ENCODE measurements at regions not wholly inside any gene's neighbourhood (a gene's known extent, or its start where the extent isn't known, plus 50 kb on each side); places are given as distances from the start of the nearest gene placed in this dataset.

DNA sequence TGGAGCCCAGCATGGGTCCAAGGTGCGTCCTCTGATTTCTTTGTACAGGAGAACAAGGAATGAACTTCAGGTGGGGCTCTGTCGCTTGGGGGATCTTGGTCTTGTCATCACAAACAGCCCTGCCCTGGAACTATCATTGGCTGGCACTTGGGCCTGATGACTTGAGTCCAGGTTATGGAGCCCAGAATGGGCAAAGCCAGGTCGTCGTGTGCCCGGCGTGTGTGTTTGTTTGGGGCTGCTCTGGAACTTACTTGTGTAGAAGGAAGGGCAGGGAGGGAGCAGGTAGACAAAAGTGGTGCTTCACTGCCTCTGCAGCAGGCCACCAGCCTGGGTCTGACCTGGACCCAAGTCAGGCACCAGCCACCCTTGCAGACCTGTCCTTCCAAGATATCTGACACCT is 306.3 kb upstream of the HS6ST1 start:
- Histone ChIP-seq H3K27me3 (ENCODE audit: insufficient read depth, low read length) (no peaks in the 10 kb centered on the region), H3K4me1 (ENCODE audit: insufficient read depth, low read length) (peaks cover 16% of the 10 kb centered on the region), H3K9me3 (ENCODE audit: low read depth, low read length) (no peaks in the 10 kb centered on the region), H3K4me3 (ENCODE audit: low read length) (no peak overlapping the region)

DNA sequence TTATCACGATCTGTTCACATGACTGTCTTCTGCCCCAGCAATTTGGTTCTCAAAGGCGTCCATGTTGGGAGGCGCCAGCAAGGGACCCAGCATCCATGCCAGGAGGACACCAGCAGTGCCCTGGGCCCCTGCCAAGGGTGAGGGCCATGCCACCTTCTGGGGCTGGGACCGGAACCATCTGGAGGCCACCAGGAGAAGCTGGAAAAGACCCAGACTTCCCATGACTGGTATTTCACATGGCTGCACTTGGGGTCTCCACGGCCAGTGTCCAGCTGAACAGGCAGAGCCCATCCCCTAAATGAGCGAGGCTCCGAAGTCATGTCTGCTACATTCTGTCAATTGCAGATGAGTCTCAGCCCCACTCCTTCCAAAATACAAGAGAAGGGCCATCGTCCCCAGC is 306.8 kb upstream of the HS6ST1 start:
- peaks cover 16% of the 10 kb centered on the region for H3K4me1 ChIP-seq (ENCODE audit: insufficient read depth, low read length)
- no peak overlapping the region for H3K4me3 ChIP-seq (ENCODE audit: low read length)
- H3K27me3 ChIP-seq (ENCODE audit: insufficient read depth, low read length) = no peaks in the 10 kb centered on the region
- no peaks in the 10 kb centered on the region for H3K9me3 ChIP-seq (ENCODE audit: low read depth, low read length)

DNA sequence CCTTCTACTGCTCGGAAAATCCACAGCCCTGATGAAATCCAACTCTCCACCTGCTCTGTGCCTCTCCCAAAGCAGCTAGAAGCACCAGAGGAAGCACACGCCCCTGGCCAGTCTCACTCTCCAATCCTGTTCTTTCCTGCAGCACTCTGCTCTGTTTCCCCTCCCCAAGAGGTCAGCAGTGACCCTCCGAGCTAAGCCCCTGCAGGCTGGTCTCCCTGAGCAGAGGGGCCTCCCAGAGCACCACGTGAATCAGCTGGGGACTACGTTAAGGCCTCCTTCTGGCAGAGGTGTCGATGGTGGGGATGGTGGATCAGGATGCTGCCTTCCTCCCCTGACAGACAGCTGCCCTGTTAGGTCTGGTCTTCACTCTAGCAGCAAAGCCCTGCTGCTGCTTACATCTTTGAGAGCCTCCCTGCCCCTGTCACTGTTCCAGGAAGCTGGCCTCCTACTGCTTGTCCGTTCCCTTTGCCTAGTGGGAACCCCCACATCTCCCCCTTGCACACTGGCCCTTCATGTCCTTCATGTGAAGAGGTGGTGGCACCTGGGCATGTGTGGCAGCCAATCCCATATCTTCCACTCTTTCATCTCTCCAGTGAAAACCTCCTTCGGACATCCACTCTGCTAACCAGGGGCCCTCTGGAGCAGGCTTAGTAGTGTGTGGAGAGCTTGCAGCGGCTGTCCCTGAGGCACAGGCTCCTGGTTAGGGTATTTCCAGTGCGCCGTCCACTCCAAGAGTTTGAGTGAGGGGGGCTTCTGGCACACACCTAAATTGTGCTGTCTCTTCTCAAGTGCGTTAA is 307.5 kb upstream of the HS6ST1 start:
- Histone ChIP-seq H3K27me3 (ENCODE audit: insufficient read depth, low read length) (no peaks in the 10 kb centered on the region), H3K4me1 (ENCODE audit: insufficient read depth, low read length) (peaks cover 16% of the 10 kb centered on the region), H3K9me3 (ENCODE audit: low read depth, low read length) (no peaks in the 10 kb centered on the region), H3K4me3 (ENCODE audit: low read length) (no peak overlapping the region)

DNA sequence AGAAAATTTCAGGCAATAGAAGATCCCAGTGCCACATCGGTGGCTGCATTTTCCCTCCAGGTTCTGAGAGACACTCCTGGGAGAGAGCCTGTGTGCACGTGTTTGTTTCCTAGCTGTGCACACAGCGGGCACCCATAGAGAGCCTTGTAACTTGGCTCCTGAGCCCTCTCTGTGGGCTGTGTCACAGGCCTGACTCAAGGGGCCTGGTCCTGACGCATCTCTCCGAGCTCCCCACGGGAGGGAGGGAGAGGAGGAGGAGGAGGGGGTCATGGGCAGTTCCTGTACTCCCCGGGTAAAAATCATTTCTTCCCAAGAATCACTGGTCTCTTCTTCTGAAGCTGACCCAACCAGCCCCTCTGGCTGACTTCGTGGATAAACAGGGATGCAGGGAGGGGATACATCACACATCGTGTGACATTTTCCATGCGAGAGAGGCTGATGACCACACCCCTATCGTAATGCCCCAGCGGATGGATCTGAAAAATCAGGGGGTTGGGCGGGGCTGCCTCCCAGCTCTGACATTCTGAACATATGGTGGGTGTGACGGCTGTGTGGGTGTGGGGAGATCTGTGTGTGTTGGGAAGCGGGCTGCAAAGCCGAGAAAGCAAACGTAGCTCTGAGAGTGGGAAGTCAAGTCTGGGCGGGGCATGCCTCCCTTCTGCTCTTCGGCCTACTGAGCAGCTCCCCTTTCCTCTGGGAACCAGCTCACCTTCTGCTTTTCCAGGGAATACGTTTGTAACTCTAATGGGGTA is 308.3 kb upstream of the HS6ST1 start:
- Histone ChIP-seq H3K9me3 (ENCODE audit: low read depth, low read length) (no peaks in the 10 kb centered on the region), H3K27me3 (ENCODE audit: insufficient read depth, low read length) (no peaks in the 10 kb centered on the region), H3K4me3 (ENCODE audit: low read length) (no peak overlapping the region), H3K4me1 (ENCODE audit: insufficient read depth, low read length) (peaks cover 16% of the 10 kb centered on the region)

DNA sequence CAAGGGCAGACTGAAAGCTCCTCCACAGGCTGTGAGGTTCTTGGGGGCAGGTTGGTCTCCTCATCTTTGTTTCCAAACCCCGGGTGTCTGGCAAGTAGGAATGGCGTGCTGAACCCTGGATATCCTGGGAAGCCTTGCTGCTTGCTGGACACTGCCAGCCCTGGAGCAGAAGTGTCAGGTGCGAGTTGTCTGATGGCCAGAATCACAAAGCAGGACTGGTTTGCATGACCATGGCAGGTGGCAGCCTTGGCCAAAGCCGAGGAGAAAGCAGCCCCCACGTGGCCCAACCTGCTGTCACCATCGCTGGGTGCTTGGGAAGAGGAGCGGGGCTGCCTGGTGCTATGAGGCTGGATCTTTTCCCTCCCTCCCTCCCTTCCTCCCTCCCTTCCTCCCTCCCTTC is 309.5 kb upstream of the HS6ST1 start:
- Histone ChIP-seq H3K9me3 (ENCODE audit: low read depth, low read length) (no peaks in the 10 kb centered on the region), H3K4me1 (ENCODE audit: insufficient read depth, low read length) (peaks cover 9% of the 10 kb centered on the region), H3K4me3 (ENCODE audit: low read length) (no peak overlapping the region), H3K27me3 (ENCODE audit: insufficient read depth, low read length) (no peaks in the 10 kb centered on the region)

DNA sequence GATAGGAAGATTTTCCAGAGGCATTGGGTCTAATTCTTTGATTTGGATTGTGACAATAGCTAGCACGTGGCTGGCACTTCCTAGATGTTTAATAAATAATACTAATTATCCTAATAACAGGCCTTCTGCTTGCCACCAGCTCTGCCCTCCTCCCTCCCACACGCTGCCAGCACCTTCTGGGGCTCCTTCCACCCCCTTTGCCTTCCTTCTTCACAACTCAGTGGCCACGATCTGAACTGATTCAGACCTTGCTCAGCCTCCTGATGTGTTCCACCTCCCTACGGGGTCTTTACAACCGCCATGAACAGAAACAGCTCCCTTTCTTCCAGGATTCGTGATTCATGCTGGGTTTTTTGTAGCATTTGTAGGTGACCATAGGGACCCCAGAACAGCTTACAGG is 310.3 kb upstream of the HS6ST1 start:
- H3K27me3 ChIP-seq (ENCODE audit: insufficient read depth, low read length) = no peaks in the 10 kb centered on the region
- H3K4me3 ChIP-seq (ENCODE audit: low read length) = no peak overlapping the region
- peaks cover 3% of the 10 kb centered on the region for H3K4me1 ChIP-seq (ENCODE audit: insufficient read depth, low read length)
- H3K9me3 ChIP-seq (ENCODE audit: low read depth, low read length) = no peaks in the 10 kb centered on the region

DNA sequence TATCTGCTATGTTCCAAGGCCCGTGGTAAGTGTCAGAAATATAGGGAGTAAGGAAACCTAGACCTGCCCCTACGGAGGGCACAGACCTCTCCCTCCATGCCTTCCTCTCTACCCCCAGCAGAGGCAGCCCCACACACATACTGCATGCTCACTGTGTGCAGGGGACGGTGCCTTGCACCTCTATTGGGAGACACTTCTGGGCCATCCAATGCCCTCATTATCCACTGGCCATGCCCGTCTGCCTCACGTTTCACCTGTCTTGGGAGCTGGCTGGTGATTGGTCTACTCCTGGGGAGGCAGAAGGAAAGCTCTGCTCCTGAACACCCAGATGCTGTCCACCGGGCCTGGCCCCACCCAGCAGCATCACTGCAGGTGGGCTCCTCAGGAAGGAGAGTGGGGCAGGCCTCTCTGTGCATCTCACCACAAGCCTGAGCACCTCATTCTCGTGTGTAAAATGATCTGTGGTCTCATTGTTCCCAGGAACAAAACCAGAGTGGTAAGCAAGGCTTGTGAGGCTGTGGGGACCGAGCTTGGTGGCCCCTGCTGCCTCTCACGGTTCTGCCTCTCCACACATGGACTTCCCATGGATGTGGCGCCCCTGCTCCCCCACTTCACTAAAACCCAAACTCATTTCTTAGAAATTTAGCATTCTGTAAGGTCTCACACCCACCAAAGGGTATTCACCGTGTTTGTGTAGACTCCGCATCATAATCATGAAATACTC is 312.5 kb upstream of the HS6ST1 start:
- H3K9me3 ChIP-seq (ENCODE audit: low read depth, low read length) = no peaks in the 10 kb centered on the region
- no peak overlapping the region for H3K4me3 ChIP-seq (ENCODE audit: low read length)
- H3K4me1 ChIP-seq (ENCODE audit: insufficient read depth, low read length) = no peaks in the 10 kb centered on the region
- H3K27me3 ChIP-seq (ENCODE audit: insufficient read depth, low read length) = no peaks in the 10 kb centered on the region

DNA sequence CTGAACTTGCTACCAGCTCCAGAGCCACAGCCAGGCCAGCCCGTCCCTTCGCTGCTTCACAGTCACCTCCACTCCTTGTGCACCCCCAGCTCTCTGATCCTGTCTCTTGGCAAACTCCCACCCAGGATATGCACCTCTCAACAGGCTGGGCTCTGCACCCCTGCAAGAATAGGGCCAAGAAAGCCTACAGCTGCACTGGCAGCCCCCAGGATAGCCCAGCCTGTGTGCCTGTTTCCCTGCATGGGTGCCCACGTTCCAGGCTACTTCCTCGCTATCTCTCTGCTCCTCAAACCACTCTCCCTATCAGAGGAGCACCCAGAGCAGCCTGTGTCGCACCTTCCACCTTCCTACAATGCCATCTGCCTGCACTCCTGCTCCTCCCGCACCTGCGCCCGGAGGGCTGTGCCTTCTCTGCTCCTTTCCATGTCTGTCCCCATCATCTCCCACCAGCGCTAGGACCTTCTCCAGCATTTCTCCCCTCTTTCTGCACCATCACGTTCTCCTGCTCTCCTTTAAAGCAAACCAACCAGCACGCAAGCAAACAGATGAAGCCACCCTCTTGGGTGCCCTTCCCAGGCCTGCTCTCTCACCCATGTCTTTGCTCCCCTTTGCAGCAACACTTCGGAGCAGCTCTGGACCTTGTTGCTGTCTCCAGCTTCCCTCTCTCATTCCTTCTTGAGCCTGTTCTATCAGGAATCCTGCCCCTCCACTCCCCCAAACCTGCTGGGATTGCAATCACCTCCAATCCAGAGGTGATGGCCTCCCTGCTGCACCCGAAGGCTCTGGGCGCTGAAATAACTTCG is 313.2 kb upstream of the HS6ST1 start:
- Histone ChIP-seq H3K4me3 (ENCODE audit: low read length) (no peak overlapping the region), H3K27me3 (ENCODE audit: insufficient read depth, low read length) (no peaks in the 10 kb centered on the region), H3K4me1 (ENCODE audit: insufficient read depth, low read length) (no peaks in the 10 kb centered on the region), H3K9me3 (ENCODE audit: low read depth, low read length) (no peaks in the 10 kb centered on the region)

DNA sequence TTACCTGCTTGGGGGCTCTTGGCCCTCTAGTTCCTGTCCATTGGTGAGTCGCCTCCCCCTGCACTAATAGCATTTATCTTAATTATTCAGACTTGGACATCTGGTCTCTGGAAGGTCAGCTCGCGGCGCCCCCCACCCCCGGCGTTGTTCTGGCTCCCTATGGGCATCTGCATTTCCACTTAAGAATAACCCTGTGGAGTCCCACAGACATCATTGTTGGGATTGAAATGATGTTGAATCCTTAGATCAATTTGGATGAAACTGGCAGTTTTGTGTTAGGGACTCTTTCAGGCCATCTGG is 313.8 kb upstream of the HS6ST1 start:
- H3K4me1 ChIP-seq (ENCODE audit: insufficient read depth, low read length) = no peaks in the 10 kb centered on the region
- no peaks in the 10 kb centered on the region for H3K27me3 ChIP-seq (ENCODE audit: insufficient read depth, low read length)
- no peaks in the 10 kb centered on the region for H3K9me3 ChIP-seq (ENCODE audit: low read depth, low read length)
- no peak overlapping the region for H3K4me3 ChIP-seq (ENCODE audit: low read length)

DNA sequence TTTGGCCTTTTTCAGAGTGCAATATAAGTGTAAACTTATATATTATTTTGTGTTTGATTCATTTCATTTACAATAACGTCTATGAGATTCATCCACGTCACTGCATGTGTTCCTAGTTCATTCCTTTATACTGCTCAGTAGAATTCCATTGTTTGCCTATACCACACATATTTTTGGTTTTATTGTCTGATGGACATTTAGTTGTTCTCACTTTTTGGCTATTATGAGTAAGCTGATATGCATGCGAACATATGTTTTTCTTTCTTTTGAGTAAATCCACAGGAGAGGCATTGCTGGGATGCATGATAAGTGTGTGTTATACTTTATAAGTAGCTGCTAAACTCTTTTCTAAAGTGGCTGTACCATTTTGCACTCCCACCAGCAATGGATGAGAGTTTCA is 314.8 kb upstream of the HS6ST1 start:
- H3K9me3 ChIP-seq (ENCODE audit: low read depth, low read length) = no peaks in the 10 kb centered on the region
- no peak overlapping the region for H3K4me3 ChIP-seq (ENCODE audit: low read length)
- H3K27me3 ChIP-seq (ENCODE audit: insufficient read depth, low read length) = no peaks in the 10 kb centered on the region
- H3K4me1 ChIP-seq (ENCODE audit: insufficient read depth, low read length) = peaks cover 7% of the 10 kb centered on the region

DNA sequence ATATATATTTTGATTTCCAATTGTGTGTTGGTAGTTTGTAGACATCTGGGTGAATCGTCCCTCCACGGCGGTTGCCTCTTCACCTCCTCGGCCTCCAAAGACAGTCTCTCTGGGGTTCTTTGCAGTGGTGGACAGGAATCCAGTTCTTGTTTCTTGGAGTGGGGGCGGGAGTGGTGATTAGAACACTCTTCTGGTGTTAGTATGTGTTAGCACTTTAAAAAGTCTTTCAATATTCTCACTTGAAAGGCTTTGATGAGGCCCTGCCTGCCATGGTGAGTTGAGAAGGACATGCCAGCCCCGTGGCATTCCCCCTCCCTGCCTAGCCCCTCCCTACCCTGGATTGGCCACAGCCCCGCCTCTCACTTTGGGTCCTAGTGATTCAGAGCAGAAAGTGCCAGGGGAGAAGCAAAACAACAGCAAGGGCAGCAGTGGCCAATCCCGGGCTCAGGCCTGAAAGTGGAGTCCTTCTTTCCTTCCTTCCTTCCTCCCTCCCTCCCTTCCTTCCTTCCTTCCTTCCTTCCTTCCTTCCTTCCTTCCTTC is 316.8 kb upstream of the HS6ST1 start:
- Histone ChIP-seq H3K4me3 (ENCODE audit: low read length) (no peak overlapping the region), H3K4me1 (ENCODE audit: insufficient read depth, low read length) (peaks cover 13% of the 10 kb centered on the region), H3K27me3 (ENCODE audit: insufficient read depth, low read length) (no peaks in the 10 kb centered on the region), H3K9me3 (ENCODE audit: low read depth, low read length) (no peaks in the 10 kb centered on the region)

DNA sequence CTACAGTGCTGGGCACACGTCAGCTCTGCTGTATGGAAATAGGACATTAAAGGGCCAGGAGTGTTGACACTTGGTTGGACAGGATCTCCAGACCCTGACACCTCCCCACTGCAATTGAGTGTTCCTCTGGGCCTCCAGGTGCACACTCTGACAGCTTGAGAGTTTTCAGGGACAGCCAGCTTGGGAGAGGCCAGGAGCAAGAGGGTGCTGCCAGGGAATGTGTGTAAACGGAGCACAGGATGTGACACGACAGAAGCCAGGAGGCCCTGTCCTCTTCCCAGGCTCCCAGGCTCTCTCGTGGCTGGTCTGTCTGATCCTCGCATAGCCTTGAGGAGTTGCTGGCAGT is 318.1 kb upstream of the HS6ST1 start:
- Histone ChIP-seq H3K9me3 (ENCODE audit: low read depth, low read length) (no peaks in the 10 kb centered on the region), H3K4me1 (ENCODE audit: insufficient read depth, low read length) (peaks cover 13% of the 10 kb centered on the region), H3K27me3 (ENCODE audit: insufficient read depth, low read length) (no peaks in the 10 kb centered on the region), H3K4me3 (ENCODE audit: low read length) (no peak overlapping the region)

DNA sequence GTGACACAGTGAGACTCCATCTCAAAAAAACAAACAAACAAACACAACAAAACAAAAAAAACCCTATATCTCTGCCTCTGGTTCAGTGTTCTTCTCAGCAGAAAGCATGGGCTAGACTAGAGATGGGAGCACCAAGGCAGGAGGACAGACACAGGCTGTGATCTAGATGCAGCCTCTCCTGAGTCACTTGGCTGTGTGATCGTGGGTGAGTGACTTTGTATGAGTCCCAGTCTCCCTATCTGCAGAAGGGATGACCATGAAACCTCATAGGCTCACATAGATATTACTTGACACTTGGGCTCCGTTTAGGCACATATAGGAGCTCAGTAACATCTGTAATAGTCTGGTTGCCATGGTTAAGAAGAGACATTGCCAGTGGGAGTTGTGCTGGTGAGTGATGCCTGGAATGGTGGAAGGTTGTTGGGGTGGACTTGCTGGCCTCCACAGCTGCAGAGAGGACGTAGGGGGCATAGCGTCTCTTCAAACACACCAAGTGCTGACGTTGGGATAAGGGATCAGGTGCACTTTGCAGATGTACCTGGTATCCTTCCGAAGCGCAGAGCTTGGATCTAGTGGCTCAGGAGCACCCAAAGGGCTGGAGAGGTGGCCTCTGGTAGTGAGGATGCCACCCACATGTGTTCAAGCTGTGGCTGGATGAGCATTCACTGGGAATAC is 318.9 kb upstream of the HS6ST1 start:
- Histone ChIP-seq H3K4me3 (ENCODE audit: low read length) (no peak overlapping the region), H3K27me3 (ENCODE audit: insufficient read depth, low read length) (no peaks in the 10 kb centered on the region), H3K9me3 (ENCODE audit: low read depth, low read length) (no peaks in the 10 kb centered on the region), H3K4me1 (ENCODE audit: insufficient read depth, low read length) (peaks cover 14% of the 10 kb centered on the region)

DNA sequence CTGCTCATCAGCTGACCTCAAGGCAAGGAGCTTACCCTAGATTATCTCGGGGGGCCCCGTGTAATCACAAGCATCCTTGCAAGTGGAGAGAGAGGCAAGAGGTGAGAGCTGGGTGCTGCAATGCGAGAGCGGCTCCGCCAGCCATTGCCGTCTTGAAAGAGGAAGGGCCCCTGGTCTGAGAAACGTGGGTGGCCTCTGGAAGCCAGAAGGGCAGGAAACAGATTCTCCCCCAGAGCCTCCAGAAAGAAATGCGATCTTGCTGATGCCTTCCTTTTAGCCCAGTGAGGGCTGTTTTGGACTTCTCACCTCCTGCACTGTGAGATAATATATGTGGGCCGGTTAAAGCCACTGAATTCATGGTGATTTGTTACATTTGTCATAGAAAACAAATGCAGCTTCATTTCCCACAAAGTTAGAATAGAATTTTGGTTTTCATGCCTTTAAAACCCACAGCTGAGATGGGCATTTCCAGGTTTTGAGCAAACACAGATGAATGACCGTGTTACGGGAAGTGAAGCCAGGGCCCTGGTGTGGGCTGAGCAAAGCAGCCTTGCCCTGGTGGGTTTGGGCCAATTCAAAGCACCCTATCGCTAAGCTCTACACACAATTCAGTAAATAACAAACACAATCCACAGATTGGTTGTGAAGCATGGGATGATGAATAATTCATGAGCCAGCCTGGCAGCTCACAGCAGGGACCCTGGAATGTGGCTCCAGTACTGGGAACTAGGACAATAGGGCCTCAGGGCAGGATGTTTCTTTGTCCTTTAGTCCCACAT is 319.9 kb upstream of the HS6ST1 start:
- Histone ChIP-seq H3K4me1 (ENCODE audit: insufficient read depth, low read length) (peaks cover 22% of the 10 kb centered on the region), H3K9me3 (ENCODE audit: low read depth, low read length) (no peaks in the 10 kb centered on the region), H3K27me3 (ENCODE audit: insufficient read depth, low read length) (no peaks in the 10 kb centered on the region), H3K4me3 (ENCODE audit: low read length) (no peak overlapping the region)

All from mononuclear cell (primary cell).